BJ (cell line): ENCODE measurements at regions not wholly inside any gene's neighbourhood (a gene's known extent, or its start where the extent isn't known, plus 50 kb on each side); places are given as distances from the start of the nearest gene placed in this dataset.
"Not testable (repeated sequence)": the region's sequence is repeated elsewhere in the genome, so short reads cannot be mapped to it uniquely, and the experiment has no call there.

Experiments used
- CTCF ChIA-PET: fragments of 350-600 bp; formaldehyde crosslinking; extraction: SDS; loops from one replicate; lab custom pipeline; 2021; ENCODE audit warnings: antibody characterized with exemption, inconsistent platforms; lab: Yijun Ruan, JAX
- POLR2A ChIA-PET: fragments of 300-600 bp; sonication (Branson Sonifier 250); formaldehyde crosslinking; extraction: SDS; loops from one replicate; lab custom pipeline; 2021; ENCODE audit warnings: antibody characterized with exemption; lab: Charles Lee
- DNase-seq: peaks from one replicate; pipeline ENCODE4 v3.0.0-alpha.2; 2011; ENCODE audit warnings: low read depth
- H3K27me3 ChIP-seq: 2 replicates; pipeline ENCODE4 v1.6.0; 2011; ENCODE audit warnings: low read length; ENCODE audit not compliant: control insufficient read depth, insufficient read depth
- H3K36me3 ChIP-seq: 2 replicates; pipeline ENCODE4 v1.5.1; 2011; ENCODE audit warnings: low read length; ENCODE audit not compliant: control insufficient read depth, insufficient read depth
- H3K4me3 ChIP-seq: 2 replicates; pipeline ENCODE4 v1.5.1; 2011; ENCODE audit warnings: low read depth, mild to moderate bottlenecking, control low read depth, low read length
- CTCF ChIP-seq: IDR thresholded peaks from 2 replicates; pipeline ENCODE4 v1.5.1; 2011; ENCODE audit warnings: low read depth, mild to moderate bottlenecking, control low read depth, inconsistent platforms, low read length, moderate library complexity; ENCODE audit not compliant: insufficient read depth

DNA sequence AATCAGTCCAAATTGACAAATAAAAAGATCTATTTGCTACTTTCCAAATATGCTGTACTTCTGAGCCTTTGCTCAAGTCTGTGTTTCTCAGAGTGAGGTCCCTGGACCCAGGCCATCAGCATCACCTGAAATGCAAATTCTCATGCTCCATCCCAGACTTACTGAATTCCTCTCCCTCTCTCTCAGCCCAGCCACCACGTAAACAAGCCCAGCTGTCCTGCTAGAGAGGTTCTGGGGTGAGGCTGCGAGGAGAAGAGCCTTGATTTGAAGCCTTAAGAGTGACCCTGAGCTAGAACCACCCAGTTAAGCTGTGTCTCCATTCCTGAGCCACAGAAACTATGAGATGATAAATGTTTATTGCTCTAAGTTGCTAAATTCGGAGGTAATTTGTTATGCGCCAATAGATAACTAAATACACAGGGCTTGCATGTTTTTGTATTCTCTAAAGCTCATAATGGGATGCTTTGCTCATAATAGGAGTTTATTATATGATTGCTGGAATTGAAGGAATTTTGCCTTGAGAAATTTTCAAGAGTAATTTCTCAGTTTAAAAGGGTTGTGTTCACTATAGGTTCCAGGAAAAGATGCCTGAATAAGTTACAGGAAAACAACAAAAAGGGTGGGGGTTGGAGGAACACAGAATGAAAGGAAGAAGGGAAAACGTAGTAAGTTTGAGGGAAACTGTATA, 98.9 kb upstream of the SPATA31D4 start:
- CTCF ChIA-PET, result no interaction called here
- H3K4me3 ChIP-seq, result no peak overlapping the region
- POLR2A ChIA-PET, result no interaction called here
- no peaks in the 10 kb centered on the region for H3K27me3 ChIP-seq
- DNase-seq, result no peak
- no peaks in the 10 kb centered on the region for H3K36me3 ChIP-seq
- TF ChIP-seq CTCF, result no peak

GRCh38 chr9:81830431-81830830, 97.8 kb upstream of the SPATA31D4 start:
- H3K36me3 ChIP-seq, POLR2A ChIA-PET, DNase-seq, CTCF ChIA-PET, H3K27me3 ChIP-seq, H3K4me3 ChIP-seq: not testable (repeated sequence)

DNA sequence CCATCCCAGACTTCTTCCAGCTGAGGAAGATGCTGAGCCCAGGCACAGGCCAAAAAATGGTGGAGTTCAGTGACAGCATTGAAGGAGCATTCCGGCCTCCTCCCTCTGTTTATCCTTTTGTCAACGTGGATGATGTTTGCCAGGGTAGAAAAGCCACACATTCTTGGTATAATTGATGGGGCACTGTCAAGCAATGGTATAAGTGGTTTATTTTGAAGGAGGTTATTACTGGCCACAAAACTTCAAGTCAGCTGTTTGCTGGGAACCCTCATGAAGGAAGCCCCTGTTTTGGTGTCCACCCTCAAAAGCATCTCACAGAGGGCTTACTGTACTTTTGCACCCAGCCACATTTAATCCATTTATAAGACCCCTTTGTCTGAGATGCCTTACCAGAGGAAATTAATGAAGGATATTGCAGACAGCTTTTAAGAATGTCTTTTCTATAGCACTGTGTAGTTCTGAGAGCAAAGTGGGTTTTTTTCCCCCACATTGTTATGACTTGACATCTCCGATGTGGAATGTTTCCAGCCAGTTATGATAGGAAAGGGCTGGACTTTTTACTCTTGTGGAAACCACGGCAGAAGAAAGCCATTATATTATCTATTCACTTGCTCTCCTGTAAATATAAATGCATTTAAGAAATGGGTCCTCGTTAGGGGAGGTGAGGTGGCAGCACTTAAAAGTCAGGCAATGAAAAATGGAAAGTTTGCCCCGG, 95.5 kb upstream of the SPATA31D4 start:
- H3K27me3 ChIP-seq, result no peaks in the 10 kb centered on the region
- POLR2A ChIA-PET, result no interaction called here
- no peaks in the 10 kb centered on the region for H3K36me3 ChIP-seq
- H3K4me3 ChIP-seq, result no peak overlapping the region
- no peak for TF ChIP-seq CTCF
- CTCF ChIA-PET, result interaction anchor here (0.5 kb wide), 1 partner anchor 57 kb away, joined by 3 read pairs; no protein-coding TSS in a partner anchor
- DNase-seq, result no peak

DNA sequence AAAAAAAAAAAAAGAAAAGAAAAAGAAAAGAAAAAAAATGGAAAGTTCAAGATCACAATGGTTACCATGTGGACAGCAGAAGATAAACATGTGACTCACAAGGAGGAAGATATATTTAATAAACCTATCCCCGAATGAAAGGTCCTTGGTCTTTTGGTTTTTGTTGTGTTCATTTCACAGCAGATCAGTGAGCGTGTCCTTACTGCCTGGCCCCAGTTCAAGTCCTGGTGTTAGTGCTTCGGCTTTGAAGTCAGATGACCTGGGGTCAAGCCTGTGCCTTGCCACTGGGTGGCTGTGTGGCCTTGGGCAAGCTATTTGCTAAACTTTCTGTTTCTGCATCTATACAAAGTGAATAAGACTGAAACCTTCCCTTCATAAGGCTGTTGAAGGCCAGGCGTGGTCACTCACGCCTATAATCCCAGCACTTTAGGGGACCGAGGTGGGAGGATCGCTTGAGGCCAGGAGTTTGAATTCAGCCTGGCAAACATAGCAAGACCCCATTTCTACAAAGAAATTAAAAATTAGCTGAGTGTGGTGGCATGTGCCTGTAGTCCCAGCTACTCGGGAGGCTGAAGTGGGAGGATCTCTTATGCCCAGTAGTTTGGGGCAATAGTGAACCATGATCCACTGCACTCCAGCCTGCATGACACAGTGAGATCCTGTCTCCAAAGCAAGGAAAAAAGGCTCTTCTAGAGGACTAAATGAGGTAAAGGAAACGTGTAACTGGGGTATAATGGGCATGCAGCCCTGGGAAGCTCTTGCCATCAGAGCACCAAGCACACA, 94.5 kb upstream of the SPATA31D4 start:
- POLR2A ChIA-PET, result no interaction called here
- Histone ChIP-seq H3K4me3 (no peak overlapping the region), H3K27me3 (no peaks in the 10 kb centered on the region), H3K36me3 (no peaks in the 10 kb centered on the region)
- CTCF ChIA-PET, result no interaction called here
- no peak for DNase-seq
- no peak for TF ChIP-seq CTCF

GRCh38 chr9:81841333-81841732, 86.9 kb upstream of the SPATA31D4 start:
- H3K36me3 ChIP-seq, result no peaks in the 10 kb centered on the region
- CTCF ChIA-PET, result interaction anchor here (0.9 kb wide), 1 partner anchor 16 kb away, joined by 3 read pairs; no protein-coding TSS in a partner anchor
- no peak for DNase-seq
- POLR2A ChIA-PET, result interaction anchor here (0.6 kb wide), 1 partner anchor 413 kb away, joined by 3 read pairs; no protein-coding TSS in a partner anchor
- H3K4me3 ChIP-seq, result no peak overlapping the region
- TF ChIP-seq CTCF, result no peak
- no peaks in the 10 kb centered on the region for H3K27me3 ChIP-seq
